ENCODE measurements at regions not wholly inside any gene's neighbourhood (a gene's known extent, or its start where the extent isn't known, plus 50 kb on each side); places are given as distances from the start of the nearest gene placed in this dataset.

- no peak for DNase-seq (ENCODE audit: low spot score)
These were observed 699.7 kb upstream of the ID4 start for GRCh38 chr6:19137505-19137904.

GRCh38 chr6:19142275-19142674 lies 694.9 kb upstream of the ID4 start:
- DNase-seq (ENCODE audit: low spot score): no peak

GRCh38 chr6:19150307-19150706 lies 686.9 kb upstream of the ID4 start:
- DNase-seq (ENCODE audit: low spot score): no peak

GRCh38 chr6:19153270-19153980 lies 683.7 kb upstream of the ID4 start:
- DNase-seq (ENCODE audit: low spot score): no peak

GRCh38 chr6:19153981-19154295 lies 683.2 kb upstream of the ID4 start:
- DNase-seq (ENCODE audit: low spot score): no peak

GRCh38 chr6:19156443-19156842 lies 680.7 kb upstream of the ID4 start:
- no peak for DNase-seq (ENCODE audit: low spot score)

GRCh38 chr6:19157486-19157885 lies 679.7 kb upstream of the ID4 start:
- no peak for DNase-seq (ENCODE audit: low spot score)

- no peak for DNase-seq (ENCODE audit: low spot score)
These were observed 678.6 kb upstream of the ID4 start for GRCh38 chr6:19158586-19158985.

- no peak for DNase-seq (ENCODE audit: low spot score)
These were observed 678.1 kb upstream of the ID4 start for GRCh38 chr6:19159089-19159488.

- no peak for DNase-seq (ENCODE audit: low spot score)
These were observed 677.6 kb upstream of the ID4 start for GRCh38 chr6:19159561-19159960.

GRCh38 chr6:19160081-19160730 lies 677.0 kb upstream of the ID4 start:
- DNase-seq (ENCODE audit: low spot score): no peak

- no peak for DNase-seq (ENCODE audit: low spot score)
These were observed 669.9 kb upstream of the ID4 start for GRCh38 chr6:19167251-19167650.

- DNase-seq (ENCODE audit: low spot score): no peak
These were observed 667.8 kb upstream of the ID4 start for GRCh38 chr6:19169366-19169765.

- no peak for DNase-seq (ENCODE audit: low spot score)
These were observed 662.1 kb upstream of the ID4 start for GRCh38 chr6:19175023-19175422.

GRCh38 chr6:19180348-19181072 lies 656.7 kb upstream of the ID4 start:
- DNase-seq (ENCODE audit: low spot score): no peak

GRCh38 chr6:19181211-19181610 lies 656.0 kb upstream of the ID4 start:
- DNase-seq (ENCODE audit: low spot score): no peak

- DNase-seq (ENCODE audit: low spot score): no peak
These were observed 643.5 kb upstream of the ID4 start for GRCh38 chr6:19193624-19194023.

- peak; percentile 11 for DNase-seq (ENCODE audit: low spot score)
These were observed 632.7 kb upstream of the ID4 start for GRCh38 chr6:19204445-19204844.

- no peak for DNase-seq (ENCODE audit: low spot score)
These were observed 632.1 kb upstream of the ID4 start for GRCh38 chr6:19205076-19205475.

GRCh38 chr6:19209202-19209601 lies 628.0 kb upstream of the ID4 start:
- peak; percentile 5 for DNase-seq (ENCODE audit: low spot score)

- DNase-seq (ENCODE audit: low spot score): no peak
These were observed 626.1 kb upstream of the ID4 start for GRCh38 chr6:19210849-19211590.

GRCh38 chr6:19214231-19214630 lies 622.9 kb upstream of the ID4 start:
- no peak for DNase-seq (ENCODE audit: low spot score)
